GM18498 (cell line): ENCODE measurements at regions not wholly inside any gene's neighbourhood (a gene's known extent, or its start where the extent isn't known, plus 50 kb on each side); places are given as distances from the start of the nearest gene placed in this dataset.
"Not testable (repeated sequence)": the region's sequence is repeated elsewhere in the genome, so short reads cannot be mapped to it uniquely, and the experiment has no call there.

ENCODE experiments used
- ATAC-seq: cut with Tn5 transposase; IDR thresholded peaks from one replicate; pipeline ENCODE4 v1.9.1; 2021; ENCODE audit warnings: mild to moderate bottlenecking, moderate library complexity; ENCODE audit not compliant: unreplicated experiment

- ATAC-seq = not testable (repeated sequence)
Observed at GRCh38 chr10:33867199-33867789, 532.8 kb upstream of the NRP1 start.

GRCh38 chr10:33863352-33863751 is 528.9 kb upstream of the NRP1 start:
- no peak for ATAC-seq

GRCh38 chr10:33862536-33863105 is 528.2 kb upstream of the NRP1 start:
- no peak for ATAC-seq

- no peak for ATAC-seq
Observed at GRCh38 chr10:33861833-33862232, 527.4 kb upstream of the NRP1 start.

GRCh38 chr10:33861016-33861704 is 526.7 kb upstream of the NRP1 start:
- ATAC-seq = no peak

- no peak for ATAC-seq
Observed at GRCh38 chr10:33860552-33860951, 526.1 kb upstream of the NRP1 start.

- ATAC-seq = no peak
Observed at GRCh38 chr10:33859319-33860022, 525.0 kb upstream of the NRP1 start.

GRCh38 chr10:33858326-33858725 is 523.9 kb upstream of the NRP1 start:
- no peak for ATAC-seq

- not testable (repeated sequence) for ATAC-seq
Observed at GRCh38 chr10:33853221-33853620, 518.8 kb upstream of the NRP1 start.

GRCh38 chr10:33843379-33843778 is 508.9 kb upstream of the NRP1 start:
- ATAC-seq = no peak

- ATAC-seq = no peak
Observed at GRCh38 chr10:33841678-33842077, 507.2 kb upstream of the NRP1 start.

- no peak for ATAC-seq
Observed at GRCh38 chr10:33838731-33839130, 504.3 kb upstream of the NRP1 start.

GRCh38 chr10:33837736-33838135 is 503.3 kb upstream of the NRP1 start:
- ATAC-seq = no peak

GRCh38 chr10:33835556-33835955 is 501.1 kb upstream of the NRP1 start:
- ATAC-seq = no peak

GRCh38 chr10:33833566-33833965 is 499.1 kb upstream of the NRP1 start:
- ATAC-seq = no peak

- no peak for ATAC-seq
Observed at GRCh38 chr10:33832124-33832787, 497.8 kb upstream of the NRP1 start.

- ATAC-seq = no peak
Observed at GRCh38 chr10:33831591-33831990, 497.1 kb upstream of the NRP1 start.

GRCh38 chr10:33829899-33830298 is 495.4 kb upstream of the NRP1 start:
- ATAC-seq = not testable (repeated sequence)

GRCh38 chr10:33828592-33828991 is 494.1 kb upstream of the NRP1 start:
- no peak for ATAC-seq

- no peak for ATAC-seq
Observed at GRCh38 chr10:33826186-33826585, 491.7 kb upstream of the NRP1 start.

GRCh38 chr10:33822774-33823173 is 488.3 kb upstream of the NRP1 start:
- ATAC-seq = no peak
